MM.1S (cell line): ENCODE measurements at regions not wholly inside any gene's neighbourhood (a gene's known extent, or its start where the extent isn't known, plus 50 kb on each side); places are given as distances from the start of the nearest gene placed in this dataset.

Experiments used
- CTCF ChIP-seq: fragments of 300-600 bp; sonication (generic); IDR thresholded peaks from 2 replicates; pipeline ENCODE4 v1.5.1; 2016; ENCODE audit warnings: antibody characterized with exemption, low read length, mixed read lengths
- EZH2 ChIP-seq: fragments of 300-600 bp; sonication (generic); optimal IDR thresholded peaks from 2 replicates; pipeline ENCODE3; 2017; ENCODE audit warnings: low read depth, mild to moderate bottlenecking, antibody characterized with exemption, low read length, mixed read lengths

DNA sequence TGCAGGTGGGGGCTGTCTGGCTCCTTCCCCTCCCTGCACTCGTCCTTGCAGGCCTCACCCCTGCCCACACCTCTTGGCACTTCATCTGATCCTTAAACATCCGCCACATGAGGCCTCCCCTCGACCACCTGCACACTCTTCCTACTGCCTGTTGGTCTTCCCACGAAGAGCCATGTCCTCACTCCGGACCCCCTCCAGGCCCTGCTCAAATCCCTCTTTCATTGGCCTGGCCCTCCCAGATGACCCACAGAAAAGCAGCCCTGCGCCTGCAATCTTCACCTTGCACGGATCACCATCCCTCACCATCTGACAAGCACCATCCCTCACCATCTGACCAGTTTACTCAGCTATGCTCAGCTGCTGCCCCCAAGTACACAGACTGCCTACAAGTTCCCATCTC, 193.6 kb downstream of the BCL11B start:
- TF ChIP-seq CTCF = no peak
- TF ChIP-seq EZH2 = no peak
